Transverse colon (tissue), 3 donors: ENCODE measurements at regions not wholly inside any gene's neighbourhood (a gene's known extent, or its start where the extent isn't known, plus 50 kb on each side); places are given as distances from the start of the nearest gene placed in this dataset.

Source experiments
- EP300 ChIP-seq: sonication (generic); formaldehyde crosslinking; IDR thresholded peaks from one replicate; pipeline ENCODE4 v1.6.1; 2017; ENCODE audit warnings: antibody characterized with exemption, low read depth
- TF ChIP-seq, protein P1 (sequence below), 5 experiments: fragments of 200-600 bp in 3 of 5; fragments of 450-650 bp in 2 of 5; sonication (generic) in 3 of 5; IDR thresholded peaks; 1 replicate in 2 of 5; 2 replicates in 3 of 5; pipeline ENCODE4 v1.5.1; 2016 to 2017; ENCODE audit warnings: antibody characterized with exemption in 5 of 5, inconsistent platforms in 3 of 5, mild to moderate bottlenecking in 2 of 5, moderate library complexity in 1 of 5

DNA sequence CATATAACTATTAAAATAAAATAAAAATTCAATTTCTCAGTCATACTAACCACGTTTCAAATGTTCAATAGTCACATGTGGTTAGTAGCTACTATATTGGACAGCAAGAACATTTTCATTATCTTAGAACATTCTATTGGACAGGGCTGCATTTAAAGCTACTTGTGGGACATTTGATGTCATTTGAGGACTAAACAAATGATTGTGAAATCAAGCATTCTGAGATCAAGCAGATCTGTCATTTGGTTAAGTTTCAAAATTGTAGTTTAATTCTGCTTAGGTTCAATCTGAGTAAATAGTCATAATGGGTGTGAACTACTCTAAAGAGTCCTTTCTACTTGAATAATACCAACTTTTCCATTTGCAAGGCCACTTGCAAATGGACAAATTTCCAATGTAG is 226.9 kb upstream of the C9orf72 start:
- TF ChIP-seq, protein P1, sequence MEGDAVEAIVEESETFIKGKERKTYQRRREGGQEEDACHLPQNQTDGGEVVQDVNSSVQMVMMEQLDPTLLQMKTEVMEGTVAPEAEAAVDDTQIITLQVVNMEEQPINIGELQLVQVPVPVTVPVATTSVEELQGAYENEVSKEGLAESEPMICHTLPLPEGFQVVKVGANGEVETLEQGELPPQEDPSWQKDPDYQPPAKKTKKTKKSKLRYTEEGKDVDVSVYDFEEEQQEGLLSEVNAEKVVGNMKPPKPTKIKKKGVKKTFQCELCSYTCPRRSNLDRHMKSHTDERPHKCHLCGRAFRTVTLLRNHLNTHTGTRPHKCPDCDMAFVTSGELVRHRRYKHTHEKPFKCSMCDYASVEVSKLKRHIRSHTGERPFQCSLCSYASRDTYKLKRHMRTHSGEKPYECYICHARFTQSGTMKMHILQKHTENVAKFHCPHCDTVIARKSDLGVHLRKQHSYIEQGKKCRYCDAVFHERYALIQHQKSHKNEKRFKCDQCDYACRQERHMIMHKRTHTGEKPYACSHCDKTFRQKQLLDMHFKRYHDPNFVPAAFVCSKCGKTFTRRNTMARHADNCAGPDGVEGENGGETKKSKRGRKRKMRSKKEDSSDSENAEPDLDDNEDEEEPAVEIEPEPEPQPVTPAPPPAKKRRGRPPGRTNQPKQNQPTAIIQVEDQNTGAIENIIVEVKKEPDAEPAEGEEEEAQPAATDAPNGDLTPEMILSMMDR (IDR thresholded peaks at IDR 0.05): no peak
- TF ChIP-seq EP300: no peak
